Thyroid gland (tissue), 4 donors: ENCODE measurements at regions not wholly inside any gene's neighbourhood (a gene's known extent, or its start where the extent isn't known, plus 50 kb on each side); places are given as distances from the start of the nearest gene placed in this dataset.

Experiments
- DNase-seq, 2 donors: peaks; one replicate each; pipeline ENCODE4 v3.0.0-alpha.2; 2019
- H3K27ac ChIP-seq, 3 donors: fragments of 200-600 bp; sonication (generic); 1 replicate in 2 of 3; 2 replicates in 1 of 3; pipeline ENCODE4 v1.5.1; 2016 to 2019; ENCODE audit warnings: mild to moderate bottlenecking in 1 of 3, moderate library complexity in 1 of 3
- H3K27me3 ChIP-seq: fragments of 200-600 bp; sonication (generic); one replicate; pipeline ENCODE4 v1.5.1; 2019
- H3K36me3 ChIP-seq, 2 donors: fragments of 200-600 bp; sonication (generic); one replicate each; pipeline ENCODE4 v1.5.1; 2016 to 2019
- H3K4me1 ChIP-seq, 2 donors: fragments of 200-600 bp; sonication (generic); one replicate each; pipeline ENCODE4 v1.5.1; 2017 to 2019
- H3K4me3 ChIP-seq, 3 donors: fragments of 200-600 bp; sonication (generic); replicated peaks in 1 of 3; 1 replicate in 2 of 3; 2 replicates in 1 of 3; pipeline ENCODE4 v1.5.1; 2016; ENCODE audit warnings: mild to moderate bottlenecking in 1 of 3
- H3K9me3 ChIP-seq: fragments of 200-600 bp; sonication (generic); one replicate; pipeline ENCODE4 v1.5.1; 2017
- CTCF ChIP-seq, 6 experiments: fragments of 200-600 bp in 3 of 6; fragments of 450-650 bp in 3 of 6; sonication (generic) in 3 of 6; IDR thresholded peaks; one replicate each; pipeline ENCODE4 v1.5.1; 2016 to 2019; ENCODE audit warnings: antibody characterized with exemption in 6 of 6, mild to moderate bottlenecking in 2 of 6, inconsistent platforms in 1 of 6, moderate library complexity in 1 of 6
- POLR2A ChIP-seq, 2 donors: fragments of 450-650 bp; IDR thresholded peaks; one replicate each; pipeline ENCODE4 v1.6.1; 2017; ENCODE audit warnings: antibody characterized with exemption in 2 of 2, mild to moderate bottlenecking in 2 of 2, moderate library complexity in 1 of 2
- WGBS, 2 donors: methylation state at CpG; one replicate each; pipeline ENCODE4 v1.1.5; 2017; 5-methylcytosine and 5-hydroxymethylcytosine counted together
- intact Hi-C: fragments of 100-400 bp; cut with DNase I; formaldehyde crosslinking; loops from one replicate; pipeline ENCODE4 v1.15.1; 2023

GRCh38 chr5:9780501-9780900 lies 150.3 kb upstream of the TAS2R1 start:
- TF ChIP-seq POLR2A (IDR thresholded peaks at IDR 0.05) (no peak), CTCF (IDR thresholded peaks at IDR 0.05) (no peak)
- Histone ChIP-seq H3K9me3 (no peaks in the 10 kb centered on the region), H3K27ac (no peak overlapping the region), H3K4me1 (peaks cover 3 to 7% of the 10 kb centered on the region in 2 donors), H3K4me3 (no peak overlapping the region), H3K27me3 (no peaks in the 10 kb centered on the region), H3K36me3 (no peaks in the 10 kb centered on the region)
- intact Hi-C loops, result no loop called here
- 94 to 98% methylated on average over 11 of the region's 11 CpGs for WGBS, 2 donors
- DNase-seq, result no peak

DNA sequence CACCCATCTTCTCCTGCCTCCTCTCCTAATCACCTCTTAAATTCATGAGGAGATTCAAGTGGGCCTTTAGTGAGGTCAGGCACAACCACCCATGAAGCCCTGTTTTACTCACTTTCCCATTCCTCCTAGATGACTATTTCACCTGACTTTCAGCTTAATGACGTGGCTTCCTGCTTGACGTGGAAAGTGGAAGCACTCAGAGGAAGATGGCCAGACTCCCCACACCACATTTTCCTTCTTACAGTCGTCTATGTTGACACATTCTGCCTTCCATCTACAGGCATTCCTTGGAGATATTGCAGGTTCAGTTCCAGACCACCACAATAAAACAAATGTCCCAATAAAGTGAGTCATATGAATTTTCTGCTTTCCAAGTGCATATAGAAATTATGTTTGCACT lies 146.4 kb upstream of the TAS2R1 start:
- H3K9me3 ChIP-seq, result no peaks in the 10 kb centered on the region
- no peaks in the 10 kb centered on the region for H3K27me3 ChIP-seq
- intact Hi-C loops, result no loop called here
- WGBS, 2 donors, result 69 to 72% methylated on average over 3 of the region's 3 CpGs
- TF ChIP-seq POLR2A (IDR thresholded peaks at IDR 0.05) (no peak), CTCF (IDR thresholded peaks at IDR 0.05) (no peak)
- no peak for DNase-seq
- no peak overlapping the region for H3K27ac ChIP-seq
- no peak overlapping the region for H3K4me3 ChIP-seq
- peaks cover 0 to 3% of the 10 kb centered on the region in 2 donors for H3K4me1 ChIP-seq
- H3K36me3 ChIP-seq, result no peaks in the 10 kb centered on the region

DNA sequence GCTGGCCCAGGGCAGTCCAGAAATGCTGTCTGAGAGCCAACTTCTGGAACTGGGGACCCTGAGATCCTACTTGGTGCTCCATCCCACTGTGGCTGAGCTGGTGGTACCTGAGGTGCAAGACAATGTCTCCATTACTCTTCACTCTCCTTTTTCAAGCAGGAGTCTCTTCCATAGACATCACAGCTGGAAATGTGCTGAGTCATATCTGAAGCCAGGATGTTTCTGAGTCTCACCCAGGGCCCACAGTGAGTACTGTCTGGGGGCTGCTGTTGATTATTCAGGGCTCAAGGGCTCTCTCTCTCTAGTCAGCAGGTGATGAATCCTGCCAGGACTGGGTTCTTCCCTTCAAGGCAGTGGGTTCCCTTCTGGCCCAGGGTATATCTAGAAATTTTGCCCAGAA lies 145.2 kb upstream of the TAS2R1 start:
- no peaks in the 10 kb centered on the region for H3K9me3 ChIP-seq
- TF ChIP-seq CTCF (IDR thresholded peaks at IDR 0.05), result no peak
- TF ChIP-seq POLR2A (IDR thresholded peaks at IDR 0.05), result no peak
- H3K27me3 ChIP-seq, result no peaks in the 10 kb centered on the region
- H3K4me3 ChIP-seq, result no peak overlapping the region
- H3K27ac ChIP-seq, result no peak overlapping the region
- peaks cover 0 to 3% of the 10 kb centered on the region in 2 donors for H3K4me1 ChIP-seq
- no peak for DNase-seq
- intact Hi-C loops, result no loop called here
- no peaks in the 10 kb centered on the region for H3K36me3 ChIP-seq

GRCh38 chr5:9774472-9775079 lies 144.4 kb upstream of the TAS2R1 start:
- Histone ChIP-seq H3K4me3 (no peak overlapping the region), H3K36me3 (no peaks in the 10 kb centered on the region), H3K27ac (no peak overlapping the region), H3K27me3 (no peaks in the 10 kb centered on the region), H3K9me3 (no peaks in the 10 kb centered on the region), H3K4me1 (peaks cover 0 to 3% of the 10 kb centered on the region in 2 donors)
- 62 to 70% methylated on average over 3 of the region's 3 CpGs for WGBS, 2 donors
- TF ChIP-seq POLR2A (IDR thresholded peaks at IDR 0.05) (no peak), CTCF (IDR thresholded peaks at IDR 0.05) (peak in 4 of 6 experiments; percentile 40 to 72 (median 56))
- intact Hi-C loops, result no loop called here
- peak; percentile 56 to 62 for DNase-seq

GRCh38 chr5:9771079-9771478 lies 140.9 kb upstream of the TAS2R1 start:
- H3K27ac ChIP-seq, result no peak overlapping the region
- 66 to 80% methylated on average over 1 of the region's 1 CpG for WGBS, 2 donors
- no peak for TF ChIP-seq POLR2A (IDR thresholded peaks at IDR 0.05)
- no peak for TF ChIP-seq CTCF (IDR thresholded peaks at IDR 0.05)
- H3K27me3 ChIP-seq, result no peaks in the 10 kb centered on the region
- peaks cover 0 to 3% of the 10 kb centered on the region in 2 donors for H3K4me1 ChIP-seq
- no peaks in the 10 kb centered on the region for H3K9me3 ChIP-seq
- DNase-seq, result no peak
- H3K36me3 ChIP-seq, result no peaks in the 10 kb centered on the region
- no peak overlapping the region for H3K4me3 ChIP-seq
- intact Hi-C loops, result no loop called here
